ENCODE measurements at regions not wholly inside any gene's neighbourhood (a gene's known extent, or its start where the extent isn't known, plus 50 kb on each side); places are given as distances from the start of the nearest gene placed in this dataset.

DNA sequence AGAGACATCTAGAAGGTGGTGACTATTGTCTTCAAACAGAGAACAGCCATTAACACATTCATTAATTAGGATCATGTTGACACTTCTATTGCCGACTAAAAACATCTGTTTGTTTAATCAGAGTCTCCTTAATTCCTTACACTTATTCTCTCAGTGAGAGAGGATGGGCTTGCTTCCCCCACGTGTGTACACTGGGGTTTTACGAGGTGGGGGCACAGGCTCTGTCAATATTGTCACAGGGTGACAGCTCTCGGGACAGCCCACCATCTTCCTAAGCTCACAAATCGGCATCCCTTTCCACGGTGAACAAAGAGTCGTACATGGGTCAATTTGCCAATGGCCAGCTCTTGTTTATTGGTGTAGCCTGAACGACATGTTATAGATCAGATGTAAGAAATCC, 413.2 kb downstream of the MIAT start:
- no peak overlapping the region for H3K23ac ChIP-seq (ENCODE audit: insufficient read length)
- H2BK15ac ChIP-seq (ENCODE audit: low read length): no peak overlapping the region
- no peak for FAIRE-seq
- 0 out of 7 replicates have a peak, but pooled peaks cover 0 to 2% (median 0%) of the 10 kb centered on the region in 4 experiments for H3K4me1 ChIP-seq (replicated peaks in 1 of 4; ENCODE audit: control insufficient read depth in 3 of 4, insufficient read depth in 4 of 4, low read length in 3 of 4)
- H3K9me3 ChIP-seq (ENCODE audit: insufficient read depth in 2 of 2, low read depth in 1 of 2, low read length in 1 of 2): no peaks in the 10 kb centered on the region
- no peak overlapping the region for H3K4me2 ChIP-seq (ENCODE audit: insufficient read depth in 1 of 2, low read depth in 2 of 2, low read length in 2 of 2)
- H3K4ac ChIP-seq (replicated peaks; ENCODE audit: insufficient read length, low read depth, low read length): no peak overlapping the region
- H3K56ac ChIP-seq (replicated peaks; ENCODE audit: insufficient read length, low read depth, low read length): no peak overlapping the region
- no peaks in the 10 kb centered on the region for H4K20me1 ChIP-seq (replicated peaks in 1 of 2; ENCODE audit: control insufficient read depth in 1 of 2, insufficient read depth in 2 of 2, low read length in 2 of 2)
- no peak overlapping the region for H3K27ac ChIP-seq (ENCODE audit: low read depth, low read length)
- no peak overlapping the region for H3K14ac ChIP-seq (ENCODE audit: insufficient read length)
- no peak overlapping the region for H3K18ac ChIP-seq (ENCODE audit: extremely low read depth, low read length)
- POLR2A ChIA-PET (ENCODE audit: partially characterized antibody): interaction anchor here (1.0 kb wide), 1 partner anchor 14 kb away, joined by 3 read pairs; no protein-coding TSS in a partner anchor
- CTCF ChIA-PET (ENCODE audit: partially characterized antibody): interaction anchor here (0.7 kb wide), 1 partner anchor 12 kb away, joined by 3 read pairs; no protein-coding TSS in a partner anchor
- no peak overlapping the region for H2AK5ac ChIP-seq (ENCODE audit: low read depth, low read length)
- peaks cover 2% of the 10 kb centered on the region; the same call in 1 of the 2 replicates for H3K23me2 ChIP-seq (ENCODE audit: low read depth, low read length)
- TF ChIP-seq RNF2 (IDR thresholded peaks at IDR 0.05; ENCODE audit: borderline replicate concordance, low read depth, low read length, missing control alignments, poor library complexity, severe bottlenecking) (no peak), KDM4A (IDR thresholded peaks at IDR 0.05; ENCODE audit: low read depth, low read length, severe bottlenecking) (no peak), CBX5 (IDR thresholded peaks at IDR 0.05; ENCODE audit: low read depth, low read length) (no peak), POLR2AphosphoS5 (IDR thresholded peaks at IDR 0.05; ENCODE audit: low read depth, low read length) (no peak), CTBP2 (IDR thresholded peaks at IDR 0.05; ENCODE audit: borderline replicate concordance, insufficient read depth, insufficient read length, low read length) (no peak), CEBPB (IDR thresholded peaks at IDR 0.05; ENCODE audit: low read depth, low read length) (no peak)
- no peak overlapping the region for H3K4me3 ChIP-seq (ENCODE audit: extremely low read depth in 1 of 4, insufficient read depth in 2 of 4, low read depth in 3 of 4, low read length in 4 of 4)
- H4K5ac ChIP-seq (ENCODE audit: insufficient read length, low read depth, low read length): no peak overlapping the region
- WGBS, 2 experiments (ENCODE audit: extremely low coverage in 1 of 2, insufficient coverage in 1 of 2, insufficient read length in 1 of 2, insufficient replicate concordance in 2 of 2, low coverage in 1 of 2, low lambda C conversion rate in 2 of 2, missing lambda C conversion rate in 1 of 2): 88% methylated on average over 8 of the region's 8 CpGs; no CpG with 5 or more reads in 1 of the 2 experiments
- H3K36me3 ChIP-seq (ENCODE audit: control insufficient read depth in 2 of 4, insufficient read depth in 4 of 4, low read length in 3 of 4): no peaks in the 10 kb centered on the region
- H3K79me1 ChIP-seq (ENCODE audit: low read depth, low read length): no peaks in the 10 kb centered on the region
- no peak overlapping the region for H2BK120ac ChIP-seq (replicated peaks; ENCODE audit: low read depth, low read length)
- H2BK12ac ChIP-seq (ENCODE audit: low read depth, low read length): no peak overlapping the region
- no peak overlapping the region for H2BK5ac ChIP-seq (ENCODE audit: low read depth, low read length)
- H3K9ac ChIP-seq (replicated peaks in 1 of 4; ENCODE audit: extremely low read depth in 1 of 4, low read depth in 3 of 4, low read length in 3 of 4): no peak overlapping the region
- DNase-seq (ENCODE audit: low read depth in 1 of 2, low spot score in 2 of 2): no peak
- H4K8ac ChIP-seq (ENCODE audit: extremely low read depth, insufficient read depth, low read length): no peak overlapping the region
- no peak overlapping the region for H4K91ac ChIP-seq (replicated peaks; ENCODE audit: insufficient read length, low read length)
- H3K27me3 ChIP-seq (replicated peaks in 1 of 4; ENCODE audit: control insufficient read depth in 3 of 4, extremely low read depth in 1 of 4, insufficient read depth in 3 of 4, low read length in 3 of 4): no peaks in the 10 kb centered on the region; a peak in 1 of 7 replicates
- no peak overlapping the region for H2AFZ ChIP-seq (ENCODE audit: low read length)
- H3K79me2 ChIP-seq (ENCODE audit: control insufficient read depth in 1 of 2, insufficient read depth in 2 of 2, low read length in 2 of 2): no peaks in the 10 kb centered on the region
- H2BK20ac ChIP-seq (ENCODE audit: low read length): no peak overlapping the region

All from H1 (cell line).